Gastrocnemius medialis (tissue), 4 donors: ENCODE measurements at regions not wholly inside any gene's neighbourhood (a gene's known extent, or its start where the extent isn't known, plus 50 kb on each side); places are given as distances from the start of the nearest gene placed in this dataset.

Experiments used
- CTCF ChIP-seq, 5 experiments: fragments of 450-650 bp in 3 of 5; fragments of 200-600 bp in 2 of 5; sonication (generic) in 2 of 5; IDR thresholded peaks in 4 of 5; conservative IDR thresholded peaks in 1 of 5; 1 replicate in 4 of 5; 2 replicates in 1 of 5; pipeline ENCODE4 v1.5.1; 2016 to 2019; ENCODE audit warnings: antibody characterized with exemption in 5 of 5, mild to moderate bottlenecking in 3 of 5, moderate library complexity in 3 of 5
- POLR2A ChIP-seq, 2 donors: fragments of 450-650 bp; IDR thresholded peaks; one replicate each; pipeline ENCODE4 v1.6.1; 2017; ENCODE audit warnings: antibody characterized with exemption in 2 of 2, mild to moderate bottlenecking in 2 of 2, moderate library complexity in 2 of 2

GRCh38 chr3:110093812-110094401 is 756.6 kb upstream of the DPPA4 start:
- TF ChIP-seq CTCF (IDR thresholded peaks at IDR 0.05 in 4 of 5, conservative IDR thresholded peaks at IDR 0.05 in 1 of 5) (no peak), POLR2A (IDR thresholded peaks at IDR 0.05) (no peak)
